ENCODE measurements at regions not wholly inside any gene's neighbourhood (a gene's known extent, or its start where the extent isn't known, plus 50 kb on each side); places are given as distances from the start of the nearest gene placed in this dataset.
"Not testable (repeated sequence)": the region's sequence is repeated elsewhere in the genome, so short reads cannot be mapped to it uniquely, and the experiment has no call there.

GRCh38 chr16:52212841-52213240 is 334.1 kb downstream of the TOX3 start:
- no peak for DNase-seq

GRCh38 chr16:52209227-52209626 is 337.7 kb downstream of the TOX3 start:
- DNase-seq = no peak

GRCh38 chr16:52203096-52203495 is 343.8 kb downstream of the TOX3 start:
- DNase-seq = no peak

- DNase-seq = no peak
Observed at GRCh38 chr16:52193441-52193840, 353.5 kb downstream of the TOX3 start.

GRCh38 chr16:52191531-52192134 is 355.3 kb downstream of the TOX3 start:
- DNase-seq = peak; percentile 47 to 68

- DNase-seq = no peak
Observed at GRCh38 chr16:52184336-52184735, 362.6 kb downstream of the TOX3 start.

GRCh38 chr16:52182840-52183239 is 364.1 kb downstream of the TOX3 start:
- no peak for DNase-seq

GRCh38 chr16:52174168-52174567 is 372.8 kb downstream of the TOX3 start:
- no peak for DNase-seq

GRCh38 chr16:52171481-52171880 is 375.5 kb downstream of the TOX3 start:
- DNase-seq = no peak

- no peak for DNase-seq
Observed at GRCh38 chr16:52167328-52167727, 379.6 kb downstream of the TOX3 start.

- DNase-seq = no peak
Observed at GRCh38 chr16:52165961-52166360, 381.0 kb downstream of the TOX3 start.

GRCh38 chr16:52149003-52149402 is 397.9 kb downstream of the TOX3 start:
- DNase-seq = no peak

- DNase-seq = no peak
Observed at GRCh38 chr16:52141871-52142270, 405.1 kb downstream of the TOX3 start.

GRCh38 chr16:52128361-52128760 is 418.6 kb downstream of the TOX3 start:
- DNase-seq = no peak

- DNase-seq = no peak
Observed at GRCh38 chr16:52123842-52124241, 423.1 kb downstream of the TOX3 start.

- DNase-seq = no peak
Observed at GRCh38 chr16:52123061-52123839, 423.7 kb downstream of the TOX3 start.

- DNase-seq = no peak
Observed at GRCh38 chr16:52117171-52117570, 429.8 kb downstream of the TOX3 start.

GRCh38 chr16:52114379-52114778 is 432.6 kb downstream of the TOX3 start:
- DNase-seq = no peak

- DNase-seq = no peak
Observed at GRCh38 chr16:52113533-52114183, 433.3 kb downstream of the TOX3 start.

- DNase-seq = not testable (repeated sequence)
Observed at GRCh38 chr16:52104993-52105392, 441.9 kb downstream of the TOX3 start.

GRCh38 chr16:52103791-52104190 is 443.2 kb downstream of the TOX3 start:
- no peak for DNase-seq

GRCh38 chr16:52101246-52101645 is 445.7 kb downstream of the TOX3 start:
- DNase-seq = no peak

GRCh38 chr16:52099382-52099781 is 447.6 kb downstream of the TOX3 start:
- no peak for DNase-seq

GRCh38 chr16:52095471-52095870 is 451.5 kb downstream of the TOX3 start:
- no peak for DNase-seq

All from NCI-H526 (cell line).